Mesenchymal stem cell (in vitro differentiated cells and primary cell): ENCODE measurements at regions not wholly inside any gene's neighbourhood (a gene's known extent, or its start where the extent isn't known, plus 50 kb on each side); places are given as distances from the start of the nearest gene placed in this dataset.

Experiments
- DNase-seq: peaks from one replicate; pipeline ENCODE4 v3.0.0-alpha.2; 2013
- H2AFZ ChIP-seq: one replicate; pipeline ENCODE4 v1.6.1; 2013; ENCODE audit warnings: low read depth, mild to moderate bottlenecking, control low read depth, inconsistent platforms, low read length, moderate library complexity
- H2AK5ac ChIP-seq: 2 replicates; pipeline ENCODE4 v1.6.1; 2013; ENCODE audit warnings: low read length, moderate library complexity, mild to moderate bottlenecking, inconsistent platforms; ENCODE audit not compliant: severe bottlenecking
- H2BK120ac ChIP-seq: one replicate; pipeline ENCODE4 v1.6.1; 2013; ENCODE audit warnings: low read depth, mild to moderate bottlenecking, inconsistent platforms, low read length, moderate library complexity
- H2BK12ac ChIP-seq, 2 experiments: one replicate each; pipeline ENCODE4 v1.6.1; 2013; ENCODE audit warnings: inconsistent platforms in 2 of 2, low read length in 2 of 2, mild to moderate bottlenecking in 2 of 2, moderate library complexity in 2 of 2, control low read depth in 1 of 2
- H2BK15ac ChIP-seq: one replicate; pipeline ENCODE4 v1.6.1; 2013; ENCODE audit warnings: mild to moderate bottlenecking, low read depth, inconsistent platforms; ENCODE audit not compliant: poor library complexity, severe bottlenecking
- H2BK5ac ChIP-seq: 2 replicates; pipeline ENCODE4 v1.6.1; 2013; ENCODE audit warnings: low read depth, mild to moderate bottlenecking, low read length, control low read depth, inconsistent platforms; ENCODE audit not compliant: poor library complexity, severe bottlenecking
- H3K14ac ChIP-seq, 2 experiments: one replicate each; pipeline ENCODE4 v1.6.1; 2013; ENCODE audit warnings: inconsistent platforms in 2 of 2, low read length in 2 of 2, control low read depth in 1 of 2, mild to moderate bottlenecking in 1 of 2, moderate library complexity in 1 of 2
- H3K18ac ChIP-seq, 2 experiments: one replicate each; pipeline ENCODE4 v1.6.1; 2013; ENCODE audit warnings: inconsistent platforms in 2 of 2, low read length in 2 of 2, control low read depth in 1 of 2, low read depth in 1 of 2, mild to moderate bottlenecking in 1 of 2
- H3K23ac ChIP-seq, 2 experiments: one replicate each; pipeline ENCODE4 v1.6.1; 2013; ENCODE audit warnings: inconsistent platforms in 2 of 2, low read length in 2 of 2, mild to moderate bottlenecking in 2 of 2, moderate library complexity in 2 of 2, control low read depth in 1 of 2
- H3K27ac ChIP-seq: 2 replicates; pipeline ENCODE4 v1.5.1; 2013; ENCODE audit warnings: mild to moderate bottlenecking, moderate library complexity, low read length, control low read depth, inconsistent platforms; ENCODE audit not compliant: poor library complexity, severe bottlenecking
- H3K27me3 ChIP-seq, 2 experiments: 2 replicates each; pipeline versions ENCODE4 v1.6.1 to v1.7.0; 2013; ENCODE audit warnings: low read length in 2 of 2, mild to moderate bottlenecking in 2 of 2, moderate library complexity in 2 of 2, control low read depth in 1 of 2, inconsistent platforms in 1 of 2; ENCODE audit not compliant: control insufficient read depth in 1 of 2, insufficient read depth in 1 of 2
- H3K36me3 ChIP-seq, 2 experiments: 2 replicates each; pipeline versions ENCODE4 v1.6.1 to v1.7.0; 2013; ENCODE audit warnings: low read length in 2 of 2, control low read depth in 1 of 2, inconsistent platforms in 1 of 2, low read depth in 1 of 2, mild to moderate bottlenecking in 1 of 2; ENCODE audit not compliant: insufficient read depth in 2 of 2, control insufficient read depth in 1 of 2
- H3K4ac ChIP-seq, 2 experiments: one replicate each; pipeline ENCODE4 v1.6.1; 2013; ENCODE audit warnings: inconsistent platforms in 2 of 2, low read length in 2 of 2, mild to moderate bottlenecking in 2 of 2, moderate library complexity in 2 of 2, control low read depth in 1 of 2, low read depth in 1 of 2
- H3K4me1 ChIP-seq: 2 replicates; pipeline ENCODE4 v1.6.1; 2013; ENCODE audit warnings: low read depth, low read length, control low read depth; ENCODE audit not compliant: control insufficient read depth, insufficient read depth
- H3K4me2 ChIP-seq: 2 replicates; pipeline ENCODE4 v1.6.1; 2013; ENCODE audit warnings: low read length, mild to moderate bottlenecking, inconsistent platforms; ENCODE audit not compliant: poor library complexity, severe bottlenecking
- H3K4me3 ChIP-seq, 2 experiments: 2 replicates each; pipeline versions ENCODE4 v1.5.1 to v1.7.0; 2013; ENCODE audit warnings: low read length in 2 of 2, mild to moderate bottlenecking in 2 of 2, control low read depth in 1 of 2, low read depth in 1 of 2; ENCODE audit not compliant: insufficient read depth in 1 of 2
- H3K79me1 ChIP-seq: replicated peaks from 2 replicates; pipeline ENCODE4 v1.6.1; 2013; ENCODE audit warnings: mild to moderate bottlenecking, control low read depth, low read length, inconsistent platforms; ENCODE audit not compliant: poor library complexity, severe bottlenecking
- H3K9ac ChIP-seq: 2 replicates; pipeline ENCODE4 v1.7.0; 2013; ENCODE audit warnings: mild to moderate bottlenecking, low read length, moderate library complexity
- H3K9me3 ChIP-seq: 2 replicates; pipeline ENCODE4 v1.7.0; 2013; ENCODE audit warnings: mild to moderate bottlenecking, low read length; ENCODE audit not compliant: control insufficient read depth
- H4K8ac ChIP-seq: one replicate; pipeline ENCODE4 v1.6.1; 2013; ENCODE audit warnings: inconsistent platforms, mild to moderate bottlenecking, low read length, moderate library complexity
- H4K91ac ChIP-seq: one replicate; pipeline ENCODE4 v1.6.1; 2013; ENCODE audit warnings: mild to moderate bottlenecking, low read length, inconsistent platforms
- WGBS: methylation state at CpG from one replicate; pipeline ENCODE4 v1.1.7; 2013; ENCODE audit warnings: mixed read lengths; 5-methylcytosine and 5-hydroxymethylcytosine counted together

DNA sequence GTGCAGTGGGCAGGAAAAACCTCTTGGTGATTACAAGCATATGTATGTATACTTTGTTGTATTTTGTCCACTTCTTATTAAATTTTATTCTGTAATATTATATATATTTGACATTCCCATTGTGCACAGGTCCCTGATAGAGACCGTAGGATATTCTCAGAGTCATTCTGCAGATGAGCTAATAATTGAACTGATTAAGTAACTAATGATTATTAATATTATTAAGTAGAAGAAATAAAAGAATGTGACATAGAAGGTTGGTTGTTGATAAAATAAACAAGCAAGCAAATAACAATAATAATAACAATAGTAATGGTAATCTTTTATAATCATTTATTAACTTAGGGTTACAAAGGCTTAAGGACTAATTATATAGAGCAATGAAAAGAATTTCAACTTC is 780.6 kb upstream of the ZWINT start:
- DNase-seq, result no peak
- H4K91ac ChIP-seq, result no peak overlapping the region
- no peak overlapping the region for H2AFZ ChIP-seq
- no peak overlapping the region for H2BK15ac ChIP-seq
- no peak overlapping the region for H2AK5ac ChIP-seq
- H3K79me1 ChIP-seq, result no peaks in the 10 kb centered on the region
- H3K18ac ChIP-seq, result no peak overlapping the region
- H2BK12ac ChIP-seq, result no peak overlapping the region
- H2BK5ac ChIP-seq, result no peak overlapping the region
- H2BK120ac ChIP-seq, result no peak overlapping the region
- no peak overlapping the region for H3K4me2 ChIP-seq
- no peak overlapping the region for H3K23ac ChIP-seq
- no peaks in the 10 kb centered on the region for H3K9me3 ChIP-seq
- H3K4me3 ChIP-seq, result no peak overlapping the region
- no peak overlapping the region for H3K4ac ChIP-seq
- no peak overlapping the region for H4K8ac ChIP-seq
- H3K27me3 ChIP-seq, result no peaks in the 10 kb centered on the region
- no peaks in the 10 kb centered on the region for H3K36me3 ChIP-seq
- no peaks in the 10 kb centered on the region for H3K4me1 ChIP-seq
- H3K14ac ChIP-seq, result no peak overlapping the region
- WGBS, result no CpG with 5 or more reads among the region's 1 CpG
- H3K9ac ChIP-seq, result no peak overlapping the region
- H3K27ac ChIP-seq, result no peak overlapping the region

DNA sequence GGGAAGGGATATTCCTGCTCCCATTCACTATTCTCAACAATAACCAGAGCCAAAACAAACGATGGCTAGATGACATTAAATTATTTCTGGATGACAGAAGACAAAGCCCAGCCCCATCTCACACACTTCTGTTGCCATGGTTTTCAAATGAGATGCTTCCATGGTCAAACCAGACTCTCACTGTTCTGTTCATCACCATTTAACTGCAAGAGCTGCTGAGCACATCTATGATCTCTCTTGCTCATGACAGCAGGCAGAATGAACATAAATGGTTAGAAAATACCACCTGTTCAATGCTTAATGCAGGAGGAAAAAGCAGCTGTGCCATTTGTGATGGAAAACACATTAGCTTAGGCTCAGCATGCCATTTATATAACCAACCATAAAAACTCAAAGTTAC is 758.6 kb upstream of the ZWINT start:
- Histone ChIP-seq H4K91ac (no peak overlapping the region), H3K14ac (no peak overlapping the region), H3K4ac (no peak overlapping the region), H2BK120ac (no peak overlapping the region), H3K36me3 (no peaks in the 10 kb centered on the region), H2BK5ac (no peak overlapping the region), H2AK5ac (no peak overlapping the region), H3K4me3 (no peak overlapping the region), H3K79me1 (no peaks in the 10 kb centered on the region), H3K4me2 (no peak overlapping the region), H4K8ac (no peak overlapping the region), H2BK12ac (no peak overlapping the region), H2AFZ (no peak overlapping the region), H2BK15ac (no peak overlapping the region), H3K18ac (no peak overlapping the region), H3K27ac (no peak overlapping the region), H3K27me3 (no peaks in the 10 kb centered on the region), H3K23ac (no peak overlapping the region), H3K9me3 (no peaks in the 10 kb centered on the region), H3K9ac (no peak overlapping the region), H3K4me1 (no peaks in the 10 kb centered on the region)
- 22% methylated on average over 1 of the region's 1 CpG for WGBS
- no peak for DNase-seq

DNA sequence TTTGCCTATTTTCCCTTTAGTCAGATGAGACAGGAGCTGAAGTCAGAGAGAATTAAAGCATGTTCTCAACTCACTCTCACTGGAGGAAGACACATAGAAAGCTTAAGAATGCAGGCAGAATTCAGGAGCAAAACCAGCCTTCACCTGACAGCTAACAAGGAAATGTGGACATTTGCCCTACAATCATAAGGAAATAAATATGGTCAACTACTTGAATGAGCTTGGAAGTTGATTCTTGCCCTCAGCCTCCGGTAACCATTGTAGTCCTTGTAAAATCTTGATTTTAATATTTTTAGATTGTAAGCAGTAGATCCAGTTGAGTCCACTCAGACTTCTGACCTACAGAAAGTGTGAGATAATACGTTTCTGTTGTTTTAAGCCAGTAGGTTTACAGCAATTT is 752.5 kb upstream of the ZWINT start:
- Histone ChIP-seq H3K18ac (no peak overlapping the region), H3K27ac (no peak overlapping the region), H2AFZ (no peak overlapping the region), H3K36me3 (no peaks in the 10 kb centered on the region), H3K79me1 (no peaks in the 10 kb centered on the region), H3K4me2 (no peak overlapping the region), H3K27me3 (no peaks in the 10 kb centered on the region), H3K9ac (no peak overlapping the region), H3K4me3 (no peak overlapping the region), H3K23ac (no peak overlapping the region), H2BK15ac (no peak overlapping the region), H2BK5ac (no peak overlapping the region), H2BK120ac (no peak overlapping the region), H3K4me1 (no peaks in the 10 kb centered on the region), H4K8ac (no peak overlapping the region), H3K9me3 (no peaks in the 10 kb centered on the region), H2AK5ac (no peak overlapping the region), H4K91ac (no peak overlapping the region), H3K4ac (no peak overlapping the region), H2BK12ac (no peak overlapping the region), H3K14ac (no peak overlapping the region)
- DNase-seq, result no peak
- WGBS, result 90% methylated on average over 2 of the region's 2 CpGs

GRCh38 chr10:57102236-57102635 is 741.2 kb upstream of the ZWINT start:
- no peak overlapping the region for H2AFZ ChIP-seq
- H3K4me2 ChIP-seq, result no peak overlapping the region
- no peak overlapping the region for H3K18ac ChIP-seq
- no peak overlapping the region for H3K4me3 ChIP-seq
- H2BK15ac ChIP-seq, result no peak overlapping the region
- H2BK5ac ChIP-seq, result no peak overlapping the region
- H2AK5ac ChIP-seq, result no peak overlapping the region
- H3K4me1 ChIP-seq, result no peaks in the 10 kb centered on the region
- no peak overlapping the region for H3K4ac ChIP-seq
- H3K36me3 ChIP-seq, result no peaks in the 10 kb centered on the region
- no peak overlapping the region for H3K27ac ChIP-seq
- H3K79me1 ChIP-seq, result no peaks in the 10 kb centered on the region
- no peak overlapping the region for H2BK12ac ChIP-seq
- H3K9ac ChIP-seq, result no peak overlapping the region
- WGBS, result no CpG with 5 or more reads among the region's 1 CpG
- H4K91ac ChIP-seq, result no peak overlapping the region
- H2BK120ac ChIP-seq, result no peak overlapping the region
- no peak for DNase-seq
- H3K9me3 ChIP-seq, result no peaks in the 10 kb centered on the region
- H3K23ac ChIP-seq, result no peak overlapping the region
- no peak overlapping the region for H4K8ac ChIP-seq
- H3K14ac ChIP-seq, result no peak overlapping the region
- H3K27me3 ChIP-seq, result no peaks in the 10 kb centered on the region
